CD4-positive, CD25-positive, alpha-beta regulatory T cell (primary cell): ENCODE measurements at regions not wholly inside any gene's neighbourhood (a gene's known extent, or its start where the extent isn't known, plus 50 kb on each side); places are given as distances from the start of the nearest gene placed in this dataset.

Experiments
- ATAC-seq, 2 donors: fragments of 150-1000 bp; cut with Tn5 transposase; one replicate each; pipeline ENCODE4 v1.10.0; 2021; ENCODE audit warnings: low read depth in 2 of 2, moderate number of reproducible peaks in 2 of 2, moderate library complexity in 1 of 2
- DNase-seq, 3 donors: peaks; one replicate each; pipeline versions ENCODE4 v3.0.0 to v3.0.0-alpha.2; 2012 to 2022; ENCODE audit warnings: mixed read lengths in 1 of 3
- H3K27ac ChIP-seq: one replicate; pipeline ENCODE4 v1.7.0; 2013; ENCODE audit warnings: mild to moderate bottlenecking, low read length; ENCODE audit not compliant: insufficient read depth, poor library complexity, severe bottlenecking
- H3K27me3 ChIP-seq: one replicate; pipeline ENCODE4 v1.7.0; 2013; ENCODE audit warnings: low read length; ENCODE audit not compliant: control insufficient read depth, insufficient read depth
- H3K36me3 ChIP-seq: one replicate; pipeline ENCODE4 v1.7.0; 2013; ENCODE audit warnings: mild to moderate bottlenecking, low read length, moderate library complexity; ENCODE audit not compliant: control insufficient read depth, insufficient read depth
- H3K4me1 ChIP-seq: 2 replicates; pipeline ENCODE4 v1.7.0; 2013; ENCODE audit warnings: mild to moderate bottlenecking, low read length; ENCODE audit not compliant: insufficient read depth, control insufficient read depth, poor library complexity, severe bottlenecking
- H3K4me3 ChIP-seq: one replicate; pipeline ENCODE4 v1.7.0; 2013; ENCODE audit warnings: low read depth, mild to moderate bottlenecking, low read length, moderate library complexity
- H3K9me3 ChIP-seq, 2 experiments: 1 replicate in 1 of 2; 2 replicates in 1 of 2; pipeline ENCODE4 v1.7.0; 2013; ENCODE audit warnings: low read length in 2 of 2, mild to moderate bottlenecking in 1 of 2, moderate library complexity in 1 of 2; ENCODE audit not compliant: control insufficient read depth in 2 of 2
- H3K27ac Mint-ChIP-seq, 3 donors: one replicate each; pipeline ENCODE4 v1.8.0; 2020 to 2022; ENCODE audit warnings: mild to moderate bottlenecking in 3 of 3, mixed read lengths in 3 of 3, moderate library complexity in 2 of 3
- H3K27me3 Mint-ChIP-seq: one replicate; pipeline ENCODE4 v1.8.0; 2022; ENCODE audit warnings: mild to moderate bottlenecking, mixed read lengths
- H3K36me3 Mint-ChIP-seq: one replicate; pipeline ENCODE4 v1.8.0; 2020; ENCODE audit warnings: mixed read lengths
- H3K4me1 Mint-ChIP-seq, 4 donors: one replicate each; pipeline ENCODE4 v1.8.0; 2020 to 2022; ENCODE audit warnings: mixed read lengths in 4 of 4, mild to moderate bottlenecking in 1 of 4
- H3K4me3 Mint-ChIP-seq, 4 donors: one replicate each; pipeline ENCODE4 v1.8.0; 2020 to 2022; ENCODE audit warnings: mild to moderate bottlenecking in 4 of 4, mixed read lengths in 4 of 4, moderate library complexity in 3 of 4
- H3K9me3 Mint-ChIP-seq, 7 donors: one replicate each; pipeline ENCODE4 v1.8.0; 2020 to 2022; ENCODE audit warnings: mixed read lengths in 7 of 7, mild to moderate bottlenecking in 3 of 7, moderate library complexity in 2 of 7

DNA sequence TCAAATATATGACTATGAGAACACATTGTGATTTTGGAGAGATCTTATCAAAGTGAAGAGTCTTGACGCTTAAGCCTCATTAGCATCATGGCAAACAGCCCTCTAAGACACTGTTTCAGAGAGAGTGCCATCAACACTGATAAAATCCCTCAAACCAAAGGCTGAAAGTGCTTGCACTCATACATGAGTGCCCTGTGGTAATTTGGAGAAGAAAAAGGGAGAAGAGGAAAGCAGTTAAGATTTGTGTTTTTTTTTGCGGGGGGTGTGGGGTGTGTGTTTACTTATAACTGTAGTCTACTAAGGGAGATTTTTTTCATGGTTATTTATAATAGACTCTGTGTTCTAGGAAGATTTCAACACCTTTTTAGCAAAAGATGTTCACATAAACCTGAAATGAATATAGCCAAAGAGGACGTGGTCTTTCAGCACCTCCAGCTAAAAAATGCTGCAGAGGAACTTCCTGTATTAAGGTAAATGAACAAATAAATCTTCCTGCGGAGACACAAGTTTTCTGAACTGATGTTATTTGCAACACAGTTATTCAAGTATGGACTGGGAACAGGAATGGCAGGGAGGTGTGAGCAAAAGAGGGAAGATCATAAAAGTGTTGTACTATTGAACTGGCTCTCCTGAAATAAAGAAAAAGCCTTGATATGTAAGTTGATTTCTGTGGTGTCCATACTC is 81.9 kb upstream of the TGFBR2 start:
- no peaks in the 10 kb centered on the region for H3K36me3 ChIP-seq
- no peaks in the 10 kb centered on the region for H3K27me3 ChIP-seq
- H3K4me3 ChIP-seq, result no peak overlapping the region
- DNase-seq (peak in 1 of 3 donors; percentile 10), ATAC-seq (no peak)
- no peak overlapping the region for H3K27ac ChIP-seq
- H3K9me3 Mint-ChIP-seq, result peaks cover 0 to 8% (median 0%) of the 10 kb centered on the region in 7 donors
- no peaks in the 10 kb centered on the region for H3K9me3 ChIP-seq
- H3K36me3 Mint-ChIP-seq, result no peaks in the 10 kb centered on the region
- H3K27ac Mint-ChIP-seq, result no peak overlapping the region
- no peaks in the 10 kb centered on the region for H3K4me1 ChIP-seq
- H3K27me3 Mint-ChIP-seq, result peaks cover 12% of the 10 kb centered on the region
- peaks cover 0 to 7% (median 3%) of the 10 kb centered on the region in 4 donors for H3K4me1 Mint-ChIP-seq
- no peak overlapping the region for H3K4me3 Mint-ChIP-seq

DNA sequence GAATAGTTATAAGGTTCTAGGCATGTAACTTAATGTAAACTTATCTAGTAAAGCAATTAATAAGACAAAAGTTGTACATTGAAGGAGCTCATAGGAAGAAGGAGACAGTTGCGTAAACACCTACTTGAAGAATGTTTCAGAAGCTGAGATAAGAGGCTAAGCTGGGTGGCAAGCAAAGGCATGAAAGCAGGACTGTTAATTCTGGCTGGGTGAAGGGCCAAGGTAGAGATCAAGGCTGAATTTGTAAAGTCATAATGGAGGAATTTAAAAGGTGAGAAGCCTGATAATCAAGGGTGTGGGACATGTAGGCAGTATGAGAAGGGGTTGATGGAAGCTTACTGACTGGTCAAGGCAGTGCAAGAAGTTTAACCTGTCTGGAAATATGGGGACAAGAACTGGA is 80.4 kb upstream of the TGFBR2 start:
- Mint-ChIP-seq H3K27me3 (peaks cover 12% of the 10 kb centered on the region), H3K27ac (peak overlapping the region in 1 of 3 donors; percentile 53)
- DNase-seq, result no peak

GRCh38 chr3:30527186-30527585 is 79.2 kb upstream of the TGFBR2 start:
- no peaks in the 10 kb centered on the region for H3K9me3 ChIP-seq
- ATAC-seq, result no peak
- no peaks in the 10 kb centered on the region for H3K4me1 ChIP-seq
- no peak for DNase-seq
- H3K27me3 Mint-ChIP-seq, result peaks cover 6% of the 10 kb centered on the region
- no peak overlapping the region for H3K27ac ChIP-seq
- H3K36me3 Mint-ChIP-seq, result no peaks in the 10 kb centered on the region
- no peak overlapping the region for H3K27ac Mint-ChIP-seq
- H3K9me3 Mint-ChIP-seq, result peaks cover 0 to 8% (median 0%) of the 10 kb centered on the region in 7 donors
- H3K27me3 ChIP-seq, result no peaks in the 10 kb centered on the region
- no peak overlapping the region for H3K4me3 ChIP-seq
- peaks cover 0 to 10% (median 3%) of the 10 kb centered on the region in 4 donors for H3K4me1 Mint-ChIP-seq
- H3K4me3 Mint-ChIP-seq, result no peak overlapping the region
- H3K36me3 ChIP-seq, result no peaks in the 10 kb centered on the region

More for the DNA sequence above, 80.4 kb upstream of the TGFBR2 start:
- Mint-ChIP-seq H3K4me1 (peaks cover 0 to 10% (median 3%) of the 10 kb centered on the region in 4 donors), H3K9me3 (peaks cover 0 to 8% (median 0%) of the 10 kb centered on the region in 7 donors), H3K4me3 (no peak overlapping the region), H3K36me3 (no peaks in the 10 kb centered on the region)
- Histone ChIP-seq H3K4me3 (no peak overlapping the region), H3K36me3 (no peaks in the 10 kb centered on the region), H3K27ac (no peak overlapping the region), H3K9me3 (no peaks in the 10 kb centered on the region), H3K27me3 (no peaks in the 10 kb centered on the region), H3K4me1 (no peaks in the 10 kb centered on the region)
- ATAC-seq, result no peak

DNA sequence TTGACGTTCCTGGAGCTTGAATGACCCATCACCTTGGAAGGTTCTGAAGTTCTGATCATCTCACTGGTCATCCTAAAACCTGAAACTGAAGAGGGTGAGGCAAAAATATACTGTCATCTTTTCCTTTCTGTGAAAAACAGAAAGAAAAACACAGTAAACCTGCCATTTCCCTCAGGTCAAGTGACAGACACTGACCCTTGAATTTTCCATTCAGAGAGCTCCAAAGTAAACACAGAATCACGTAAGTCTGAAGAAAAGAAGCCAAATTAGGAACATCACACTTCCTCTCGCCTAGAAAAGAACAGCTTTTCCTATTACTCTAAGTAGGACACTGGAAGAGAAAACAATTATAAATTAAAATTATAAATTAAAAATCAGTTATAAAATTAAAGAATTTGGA is 78.7 kb upstream of the TGFBR2 start:
- Mint-ChIP-seq H3K27me3 (peaks cover 6% of the 10 kb centered on the region), H3K9me3 (peaks cover 0 to 8% (median 0%) of the 10 kb centered on the region in 7 donors), H3K36me3 (no peaks in the 10 kb centered on the region), H3K4me3 (no peak overlapping the region), H3K4me1 (peaks cover 0 to 10% (median 3%) of the 10 kb centered on the region in 4 donors), H3K27ac (no peak overlapping the region)
- no peak overlapping the region for H3K27ac ChIP-seq
- H3K4me3 ChIP-seq, result no peak overlapping the region
- no peaks in the 10 kb centered on the region for H3K36me3 ChIP-seq
- H3K4me1 ChIP-seq, result no peaks in the 10 kb centered on the region
- ATAC-seq, result no peak
- no peaks in the 10 kb centered on the region for H3K9me3 ChIP-seq
- no peak for DNase-seq
- H3K27me3 ChIP-seq, result no peaks in the 10 kb centered on the region

- Mint-ChIP-seq H3K27me3 (peaks cover 6% of the 10 kb centered on the region), H3K27ac (no peak overlapping the region), H3K4me3 (no peak overlapping the region), H3K4me1 (peaks cover 0 to 2% (median 0%) of the 10 kb centered on the region in 4 donors), H3K9me3 (peaks cover 0 to 8% (median 0%) of the 10 kb centered on the region in 7 donors), H3K36me3 (no peaks in the 10 kb centered on the region)
- DNase-seq, result no peak
- Histone ChIP-seq H3K27me3 (no peaks in the 10 kb centered on the region), H3K4me1 (no peaks in the 10 kb centered on the region), H3K4me3 (no peak overlapping the region), H3K36me3 (no peaks in the 10 kb centered on the region), H3K27ac (no peak overlapping the region), H3K9me3 (no peaks in the 10 kb centered on the region)
- no peak for ATAC-seq
Measured at GRCh38 chr3:30530084-30530483, 76.3 kb upstream of the TGFBR2 start.

GRCh38 chr3:30531017-30531570 is 75.3 kb upstream of the TGFBR2 start:
- Mint-ChIP-seq H3K4me3 (no peak overlapping the region), H3K9me3 (peaks cover 0 to 8% (median 0%) of the 10 kb centered on the region in 7 donors), H3K27ac (no peak overlapping the region), H3K27me3 (peaks cover 6% of the 10 kb centered on the region), H3K4me1 (peaks cover 0 to 2% (median 0%) of the 10 kb centered on the region in 4 donors), H3K36me3 (no peaks in the 10 kb centered on the region)
- DNase-seq (no peak), ATAC-seq (no peak)
- Histone ChIP-seq H3K36me3 (no peaks in the 10 kb centered on the region), H3K9me3 (no peaks in the 10 kb centered on the region), H3K27ac (no peak overlapping the region), H3K27me3 (no peaks in the 10 kb centered on the region), H3K4me3 (no peak overlapping the region), H3K4me1 (no peaks in the 10 kb centered on the region)

DNA sequence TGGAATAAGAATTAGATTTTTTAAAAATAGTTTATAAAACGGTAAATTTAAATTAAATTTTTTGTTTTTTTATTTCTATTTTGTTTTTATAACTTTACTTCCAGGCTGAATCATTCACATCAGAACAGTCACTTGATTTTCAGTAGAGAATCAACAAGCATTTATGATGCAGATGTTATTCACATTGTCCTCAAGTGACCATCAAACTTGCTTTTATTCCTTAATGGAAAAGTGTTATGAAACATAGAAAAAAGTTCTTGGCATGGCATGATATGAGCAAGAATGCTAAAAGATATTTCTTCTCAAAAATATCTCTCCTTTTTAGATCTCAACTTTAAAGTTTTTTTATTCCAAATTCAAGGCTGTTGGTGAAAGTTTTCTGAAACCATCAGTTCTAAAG is 70.9 kb upstream of the TGFBR2 start:
- DNase-seq (no peak), ATAC-seq (no peak)
- no peak overlapping the region for H3K27ac Mint-ChIP-seq
- no peaks in the 10 kb centered on the region for H3K27me3 Mint-ChIP-seq
- H3K4me3 ChIP-seq, result no peak overlapping the region
- H3K4me1 ChIP-seq, result no peaks in the 10 kb centered on the region
- H3K4me1 Mint-ChIP-seq, result peaks cover 0 to 5% (median 2%) of the 10 kb centered on the region in 4 donors
- H3K36me3 ChIP-seq, result no peaks in the 10 kb centered on the region
- H3K9me3 Mint-ChIP-seq, result no peaks in the 10 kb centered on the region
- no peaks in the 10 kb centered on the region for H3K9me3 ChIP-seq
- H3K27me3 ChIP-seq, result no peaks in the 10 kb centered on the region
- H3K36me3 Mint-ChIP-seq, result no peaks in the 10 kb centered on the region
- H3K4me3 Mint-ChIP-seq, result no peak overlapping the region
- no peak overlapping the region for H3K27ac ChIP-seq

- H3K4me1 ChIP-seq, result no peaks in the 10 kb centered on the region
- no peaks in the 10 kb centered on the region for H3K36me3 ChIP-seq
- H3K9me3 ChIP-seq, result no peaks in the 10 kb centered on the region
- no peak overlapping the region for H3K27ac ChIP-seq
- no peak for ATAC-seq
- peaks cover 4% of the 10 kb centered on the region for H3K36me3 Mint-ChIP-seq
- no peaks in the 10 kb centered on the region for H3K9me3 Mint-ChIP-seq
- H3K4me3 Mint-ChIP-seq, result no peak overlapping the region
- H3K27me3 ChIP-seq, result no peaks in the 10 kb centered on the region
- no peak overlapping the region for H3K4me3 ChIP-seq
- no peak for DNase-seq
- H3K27ac Mint-ChIP-seq, result no peak overlapping the region
- peaks cover 6% of the 10 kb centered on the region for H3K27me3 Mint-ChIP-seq
- peaks cover 0 to 11% (median 6%) of the 10 kb centered on the region in 4 donors for H3K4me1 Mint-ChIP-seq
Measured at GRCh38 chr3:30538791-30539190, 67.6 kb upstream of the TGFBR2 start.
